ENCODE measurements at regions not wholly inside any gene's neighbourhood (a gene's known extent, or its start where the extent isn't known, plus 50 kb on each side); places are given as distances from the start of the nearest gene placed in this dataset.

DNA sequence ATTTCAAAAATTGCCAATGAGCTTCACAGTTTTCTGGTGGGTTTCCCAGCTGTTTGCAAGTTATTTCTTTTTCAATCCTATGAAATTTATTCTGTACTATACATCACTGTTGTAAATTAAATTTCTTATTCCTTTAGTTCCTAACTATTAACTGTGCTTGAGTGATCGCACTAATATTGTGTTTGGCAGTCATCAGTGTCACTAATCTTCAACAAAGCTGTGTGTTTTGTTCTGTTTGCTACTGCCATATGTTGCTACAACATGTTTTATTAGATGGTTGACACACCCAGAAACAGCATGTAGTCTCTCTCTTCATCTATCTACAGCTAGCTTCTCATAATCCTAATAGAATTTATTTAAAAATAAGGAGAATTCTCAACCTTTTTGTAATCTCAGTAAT, 453.6 kb upstream of the PRR20A start:
- Mint-ChIP-seq H3K4me3 (no peak overlapping the region), H3K36me3 (ENCODE audit: low read depth) (no peaks in the 10 kb centered on the region), H3K27me3 (ENCODE audit: low read depth) (no peaks in the 10 kb centered on the region), H3K9me3 (no peaks in the 10 kb centered on the region), H3K27ac (ENCODE audit: unreplicated experiment) (no peak overlapping the region), H3K4me1 (no peaks in the 10 kb centered on the region)
- no peak for DNase-seq (ENCODE audit: low read depth, low spot score)
- TF ChIP-seq, protein P1, sequence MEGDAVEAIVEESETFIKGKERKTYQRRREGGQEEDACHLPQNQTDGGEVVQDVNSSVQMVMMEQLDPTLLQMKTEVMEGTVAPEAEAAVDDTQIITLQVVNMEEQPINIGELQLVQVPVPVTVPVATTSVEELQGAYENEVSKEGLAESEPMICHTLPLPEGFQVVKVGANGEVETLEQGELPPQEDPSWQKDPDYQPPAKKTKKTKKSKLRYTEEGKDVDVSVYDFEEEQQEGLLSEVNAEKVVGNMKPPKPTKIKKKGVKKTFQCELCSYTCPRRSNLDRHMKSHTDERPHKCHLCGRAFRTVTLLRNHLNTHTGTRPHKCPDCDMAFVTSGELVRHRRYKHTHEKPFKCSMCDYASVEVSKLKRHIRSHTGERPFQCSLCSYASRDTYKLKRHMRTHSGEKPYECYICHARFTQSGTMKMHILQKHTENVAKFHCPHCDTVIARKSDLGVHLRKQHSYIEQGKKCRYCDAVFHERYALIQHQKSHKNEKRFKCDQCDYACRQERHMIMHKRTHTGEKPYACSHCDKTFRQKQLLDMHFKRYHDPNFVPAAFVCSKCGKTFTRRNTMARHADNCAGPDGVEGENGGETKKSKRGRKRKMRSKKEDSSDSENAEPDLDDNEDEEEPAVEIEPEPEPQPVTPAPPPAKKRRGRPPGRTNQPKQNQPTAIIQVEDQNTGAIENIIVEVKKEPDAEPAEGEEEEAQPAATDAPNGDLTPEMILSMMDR (conservative IDR thresholded peaks at IDR 0.05), result no peak

DNA sequence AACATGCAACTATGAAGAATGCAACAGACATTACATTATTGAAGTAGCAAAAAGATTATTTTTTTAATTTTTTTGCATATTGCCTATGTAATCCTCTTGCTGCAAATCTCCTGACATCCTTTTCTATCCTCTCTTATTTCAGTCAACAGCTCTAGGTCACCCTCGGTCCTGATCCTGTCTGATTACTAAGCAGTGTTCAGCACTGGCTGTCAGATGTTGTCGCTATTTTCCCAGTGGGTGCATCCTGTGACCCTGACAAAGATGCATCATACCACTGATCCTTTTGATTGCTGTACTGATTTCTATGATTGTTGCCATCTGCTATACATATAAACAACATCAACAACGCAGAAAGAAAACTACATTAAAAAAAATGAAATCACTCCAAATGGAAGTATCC, 443.7 kb upstream of the PRR20A start:
- TF ChIP-seq, protein P1 (conservative IDR thresholded peaks at IDR 0.05), result no peak
- H3K27me3 Mint-ChIP-seq (ENCODE audit: low read depth), result no peaks in the 10 kb centered on the region
- H3K36me3 Mint-ChIP-seq (ENCODE audit: low read depth), result no peaks in the 10 kb centered on the region
- H3K9me3 Mint-ChIP-seq, result peaks cover 3% of the 10 kb centered on the region
- H3K4me3 Mint-ChIP-seq, result no peak overlapping the region
- H3K4me1 Mint-ChIP-seq, result no peaks in the 10 kb centered on the region
- no peak for DNase-seq (ENCODE audit: low read depth, low spot score)
- no peak overlapping the region for H3K27ac Mint-ChIP-seq (ENCODE audit: unreplicated experiment)

DNA sequence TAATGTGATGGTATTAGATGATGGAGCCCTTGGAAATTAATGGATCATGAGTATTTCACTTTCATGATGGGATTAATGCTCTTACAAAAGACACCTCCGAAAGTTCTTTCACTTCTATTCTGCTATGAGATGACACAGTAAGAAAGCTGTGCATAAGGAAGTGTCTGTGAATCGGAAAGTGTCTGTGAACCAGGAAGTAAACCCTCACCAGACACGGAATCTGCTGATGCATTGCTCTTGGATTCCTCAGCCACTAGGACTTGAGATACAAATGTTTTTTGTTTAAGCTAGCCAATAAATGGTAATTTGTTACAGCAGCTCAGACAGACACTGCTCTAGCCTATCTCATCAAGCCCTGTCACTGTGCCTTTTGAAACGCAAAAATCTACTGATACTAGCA, 440.4 kb upstream of the PRR20A start:
- H3K27ac Mint-ChIP-seq (ENCODE audit: unreplicated experiment), result no peak overlapping the region
- TF ChIP-seq, protein P1 (conservative IDR thresholded peaks at IDR 0.05), result no peak

DNA sequence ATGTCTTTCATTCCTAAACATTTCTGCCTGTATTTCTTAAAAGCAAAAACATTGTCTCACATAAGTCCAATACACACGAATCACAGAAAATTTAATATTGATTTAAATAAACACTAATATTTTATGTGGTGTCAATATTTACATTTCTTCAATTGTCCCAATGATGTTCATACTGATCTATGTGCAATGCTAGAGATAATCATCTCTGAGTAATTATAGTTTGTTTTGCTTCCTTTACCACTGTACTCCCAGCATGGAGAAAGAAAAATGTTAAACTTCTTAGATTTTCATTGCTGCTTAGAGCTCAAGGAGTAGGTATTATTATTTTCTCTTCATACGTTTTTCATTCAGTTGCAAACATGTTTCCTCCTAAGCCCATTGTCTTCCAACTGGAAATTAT, 434.2 kb upstream of the PRR20A start:
- no peaks in the 10 kb centered on the region for H3K27me3 Mint-ChIP-seq (ENCODE audit: low read depth)

More for the DNA sequence above, 440.4 kb upstream of the PRR20A start:
- no peaks in the 10 kb centered on the region for H3K27me3 Mint-ChIP-seq (ENCODE audit: low read depth)
- peaks cover 3% of the 10 kb centered on the region for H3K9me3 Mint-ChIP-seq
- DNase-seq (ENCODE audit: low read depth, low spot score), result no peak
- H3K4me1 Mint-ChIP-seq, result no peaks in the 10 kb centered on the region
- H3K4me3 Mint-ChIP-seq, result no peak overlapping the region
- H3K36me3 Mint-ChIP-seq (ENCODE audit: low read depth), result no peaks in the 10 kb centered on the region

DNA sequence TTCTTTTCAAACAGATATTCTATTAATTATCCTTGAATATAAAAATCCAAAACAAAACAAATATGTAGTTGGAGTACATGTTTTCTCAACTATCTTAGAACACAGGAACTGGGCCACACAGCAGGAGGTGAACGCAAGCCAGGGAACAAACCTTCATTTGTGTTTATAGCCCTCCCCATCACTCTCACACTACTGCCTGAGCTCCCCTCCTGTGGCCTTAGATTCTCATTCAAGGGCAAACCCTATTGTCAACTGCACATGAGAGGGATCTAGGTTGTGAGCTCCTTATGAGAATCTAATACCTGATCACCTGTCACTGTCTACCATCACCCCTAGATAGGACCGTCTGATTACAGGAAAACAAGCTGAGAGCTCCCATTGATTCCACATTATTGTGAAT, 427.1 kb upstream of the PRR20A start:
- DNase-seq (ENCODE audit: low read depth, low spot score), result no peak
- TF ChIP-seq, protein P1 (conservative IDR thresholded peaks at IDR 0.05), result no peak
- no peak overlapping the region for H3K27ac Mint-ChIP-seq (ENCODE audit: unreplicated experiment)
- no peaks in the 10 kb centered on the region for H3K27me3 Mint-ChIP-seq (ENCODE audit: low read depth)
- H3K4me3 Mint-ChIP-seq, result no peak overlapping the region
- H3K36me3 Mint-ChIP-seq (ENCODE audit: low read depth), result no peaks in the 10 kb centered on the region
- no peaks in the 10 kb centered on the region for H3K4me1 Mint-ChIP-seq
- H3K9me3 Mint-ChIP-seq, result no peaks in the 10 kb centered on the region

More for the DNA sequence above, 434.2 kb upstream of the PRR20A start:
- Mint-ChIP-seq H3K4me1 (no peaks in the 10 kb centered on the region), H3K27ac (ENCODE audit: unreplicated experiment) (no peak overlapping the region), H3K36me3 (ENCODE audit: low read depth) (no peaks in the 10 kb centered on the region), H3K4me3 (no peak overlapping the region), H3K9me3 (no peaks in the 10 kb centered on the region)
- TF ChIP-seq, protein P1 (conservative IDR thresholded peaks at IDR 0.05), result no peak
- DNase-seq (ENCODE audit: low read depth, low spot score), result no peak

DNA sequence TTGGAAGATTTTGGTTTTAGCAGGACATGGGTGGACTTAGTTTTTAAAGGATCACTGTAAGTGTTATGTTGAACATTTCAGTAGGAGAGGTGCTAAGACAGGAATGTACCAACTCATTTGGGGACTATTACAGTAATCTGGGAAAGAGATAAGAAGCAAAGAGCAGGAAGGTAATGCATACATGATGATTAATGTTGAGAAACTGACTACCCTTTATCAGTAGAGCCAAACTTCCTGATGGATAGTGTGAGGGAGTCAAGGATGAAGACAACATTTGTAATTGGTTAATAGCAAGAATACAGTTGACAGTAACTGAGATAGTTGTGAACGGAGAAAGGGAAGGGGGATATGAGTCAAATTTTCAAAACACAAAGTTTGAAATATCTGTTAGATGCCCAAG, 421.9 kb upstream of the PRR20A start:
- DNase-seq (ENCODE audit: low read depth, low spot score), result no peak
- TF ChIP-seq, protein P1 (conservative IDR thresholded peaks at IDR 0.05), result no peak
- no peak overlapping the region for H3K27ac Mint-ChIP-seq (ENCODE audit: unreplicated experiment)
- no peaks in the 10 kb centered on the region for H3K9me3 Mint-ChIP-seq
- no peaks in the 10 kb centered on the region for H3K27me3 Mint-ChIP-seq (ENCODE audit: low read depth)
- no peak overlapping the region for H3K4me3 Mint-ChIP-seq
- H3K4me1 Mint-ChIP-seq, result no peaks in the 10 kb centered on the region
- H3K36me3 Mint-ChIP-seq (ENCODE audit: low read depth), result no peaks in the 10 kb centered on the region

Measured in neural crest cell (in vitro differentiated cells).